SKM-1 (cell line): ENCODE measurements at regions not wholly inside any gene's neighbourhood (a gene's known extent, or its start where the extent isn't known, plus 50 kb on each side); places are given as distances from the start of the nearest gene placed in this dataset.
"Not testable (repeated sequence)": the region's sequence is repeated elsewhere in the genome, so short reads cannot be mapped to it uniquely, and the experiment has no call there.

Experiments used
- DNase-seq: peaks from one replicate; lab custom pipeline; 2025; ENCODE audit not compliant: unreplicated experiment; lab: John Stamatoyannopoulos, UW

DNA sequence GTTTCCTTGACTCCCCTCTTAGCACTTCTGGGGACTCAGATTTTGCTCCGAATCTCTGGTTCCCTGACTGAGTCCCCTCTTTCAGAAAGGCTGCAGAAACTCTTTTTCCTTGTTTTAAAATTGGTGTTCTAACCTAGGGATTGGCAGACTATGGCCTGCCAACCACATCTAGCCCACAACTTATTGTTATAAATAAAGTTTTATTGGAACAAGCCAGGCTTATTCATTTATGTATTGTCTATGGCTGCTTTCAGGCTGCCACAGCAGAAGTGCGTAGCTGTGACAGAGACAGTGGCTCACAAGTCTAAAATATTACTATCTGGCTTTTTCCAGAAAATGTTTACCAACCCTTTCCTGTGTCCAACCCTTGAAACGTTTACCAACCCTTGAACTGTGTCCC, 81.7 kb downstream of the IER5 start:
- DNase-seq: no peak

DNA sequence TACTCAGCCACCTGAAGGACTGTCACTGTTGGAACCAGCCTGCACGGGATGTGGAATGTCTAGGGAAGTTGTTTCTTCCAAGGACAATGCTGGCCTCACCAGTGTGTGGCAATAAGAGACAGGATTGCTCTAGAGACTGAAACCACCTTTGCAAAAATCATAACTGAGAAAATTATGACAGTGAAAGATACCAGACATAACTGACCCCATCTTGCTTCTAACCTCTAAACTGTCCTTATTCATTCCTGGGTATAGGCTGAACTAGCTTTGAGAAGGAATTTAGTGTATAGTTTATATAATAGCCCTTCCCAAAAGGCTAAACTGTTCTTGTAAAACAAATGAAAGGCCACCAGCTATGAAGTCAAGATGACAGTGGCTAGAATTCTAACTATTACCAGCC, 83.6 kb downstream of the IER5 start:
- no peak for DNase-seq

DNA sequence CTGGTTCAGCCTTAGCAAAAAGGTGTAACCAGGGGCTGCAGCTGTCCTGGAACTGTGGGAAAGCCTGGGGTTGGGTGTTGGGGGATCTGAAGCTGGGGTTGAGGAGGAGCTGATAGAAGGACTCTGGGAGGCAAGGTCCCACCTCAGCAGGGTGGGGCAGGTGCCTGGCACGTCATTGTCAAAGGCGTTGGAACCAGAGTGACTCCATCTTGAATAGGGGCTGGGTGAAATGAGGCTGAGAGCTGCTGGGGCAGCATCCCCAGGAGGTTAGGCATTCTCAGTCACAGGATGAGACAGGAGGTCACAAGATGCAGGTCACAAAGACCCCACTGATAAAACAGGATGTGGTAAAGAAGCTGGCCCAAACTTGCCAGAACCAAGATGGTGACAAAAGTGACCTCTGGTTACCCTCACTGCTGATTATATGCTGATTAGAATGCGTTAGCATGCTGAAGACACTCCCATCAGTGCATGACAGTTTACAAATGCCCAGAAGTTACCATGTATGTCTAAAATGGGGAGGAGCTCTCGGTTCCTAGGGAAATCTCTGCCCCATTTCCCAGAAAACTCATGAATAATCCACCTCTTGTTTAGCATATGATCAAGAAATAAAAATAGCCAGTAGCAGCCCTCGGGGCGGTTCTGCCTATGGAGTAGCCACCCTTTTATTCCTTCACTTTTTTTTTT, 85.4 kb downstream of the IER5 start:
- DNase-seq: no peak

DNA sequence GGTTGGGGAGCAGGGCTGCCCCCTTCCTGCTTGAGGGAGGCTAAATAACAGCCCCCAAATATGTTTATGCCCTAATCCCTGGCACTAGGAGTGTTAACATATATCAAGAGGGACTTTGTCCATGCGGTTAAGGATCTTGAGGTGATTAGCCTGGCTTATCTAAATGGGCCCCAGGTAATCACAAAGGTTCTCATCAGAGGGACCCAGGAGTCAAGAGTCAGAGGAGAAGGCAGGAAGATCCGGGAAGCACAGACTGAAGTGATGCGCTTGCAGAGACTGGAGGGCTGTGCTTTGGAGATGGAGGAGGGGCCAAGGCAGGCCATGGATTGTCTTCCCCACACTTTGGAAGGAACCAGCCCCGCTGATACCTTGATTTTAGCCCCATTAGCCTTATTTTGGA, 86.4 kb downstream of the IER5 start:
- no peak for DNase-seq

DNA sequence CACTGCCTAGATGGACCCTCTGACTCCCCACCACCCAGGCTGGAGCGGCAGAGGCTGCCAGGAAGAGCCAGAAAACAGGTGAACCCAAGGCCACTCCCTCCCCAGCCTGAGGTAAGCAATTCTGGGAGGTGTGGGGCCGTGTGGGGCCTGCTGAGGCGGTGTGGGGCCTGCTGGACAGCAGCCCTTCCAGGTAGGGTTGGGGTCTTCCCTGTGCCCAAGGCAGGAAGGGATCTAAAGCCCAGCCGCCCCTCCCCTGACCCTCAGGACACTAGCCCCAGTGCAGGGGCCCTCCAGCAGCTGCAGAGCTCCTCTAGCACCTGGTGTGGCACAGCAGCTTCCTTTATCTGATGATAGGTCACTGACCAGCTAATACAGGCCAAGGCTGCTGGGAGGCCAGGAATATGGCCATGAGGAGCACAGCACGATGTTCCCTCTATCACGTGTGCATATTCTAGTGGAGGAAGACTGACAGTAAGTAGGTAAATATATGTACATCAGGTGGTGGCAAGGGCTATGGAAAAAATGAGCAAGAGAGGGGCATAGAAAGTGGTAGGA, 86.9 kb downstream of the IER5 start:
- no peak for DNase-seq

DNA sequence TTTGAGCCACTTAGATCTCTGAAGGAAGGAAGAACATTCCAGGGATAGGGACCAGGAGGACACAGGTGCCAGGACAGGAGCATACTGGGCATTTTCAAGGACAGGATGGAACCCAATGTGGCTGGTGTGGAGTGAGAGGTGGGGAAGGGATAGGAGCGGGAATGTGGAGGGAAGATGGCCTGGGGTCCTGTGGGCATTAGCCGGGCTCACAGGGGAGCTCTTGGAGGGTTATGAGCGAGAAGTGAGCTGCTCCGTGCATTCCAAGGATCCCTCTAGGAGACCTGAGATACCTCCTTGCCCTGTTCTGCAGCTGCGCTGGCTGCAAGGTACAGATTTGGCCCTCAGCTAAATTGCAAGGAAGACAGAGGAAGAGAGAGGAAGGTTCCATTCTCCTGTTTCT, 87.5 kb downstream of the IER5 start:
- DNase-seq: no peak

DNA sequence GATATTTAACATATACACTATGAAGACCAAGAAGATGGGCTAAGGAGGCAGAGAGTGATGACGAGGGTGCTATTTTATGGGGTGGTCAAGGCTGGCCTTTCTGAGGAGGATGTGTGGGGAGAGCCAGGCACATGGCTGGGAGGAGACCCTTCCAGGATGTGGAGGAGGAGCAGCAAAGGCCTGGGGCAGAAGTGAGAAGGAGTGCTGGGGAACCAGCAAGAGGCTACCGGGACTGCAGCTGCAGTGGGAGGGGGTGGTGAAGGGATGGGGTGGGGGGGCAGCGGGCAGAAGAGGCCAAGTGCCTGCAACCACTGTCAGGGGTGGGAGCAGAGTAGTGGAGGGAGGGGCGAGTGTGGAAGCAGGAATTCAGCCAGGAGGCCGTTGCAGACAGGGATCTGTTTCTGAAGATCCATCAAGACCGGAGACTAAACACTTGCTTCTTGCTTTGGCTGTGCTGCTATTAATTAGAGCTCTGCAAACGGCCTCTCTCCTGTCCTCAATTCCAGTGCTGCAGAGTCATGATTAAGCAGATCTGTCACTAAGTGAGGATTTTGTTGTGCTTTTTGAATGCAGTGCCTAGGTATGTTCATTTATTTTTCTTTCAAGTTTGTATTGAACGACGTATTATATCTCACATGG, 89.9 kb downstream of the IER5 start:
- DNase-seq: no peak

DNA sequence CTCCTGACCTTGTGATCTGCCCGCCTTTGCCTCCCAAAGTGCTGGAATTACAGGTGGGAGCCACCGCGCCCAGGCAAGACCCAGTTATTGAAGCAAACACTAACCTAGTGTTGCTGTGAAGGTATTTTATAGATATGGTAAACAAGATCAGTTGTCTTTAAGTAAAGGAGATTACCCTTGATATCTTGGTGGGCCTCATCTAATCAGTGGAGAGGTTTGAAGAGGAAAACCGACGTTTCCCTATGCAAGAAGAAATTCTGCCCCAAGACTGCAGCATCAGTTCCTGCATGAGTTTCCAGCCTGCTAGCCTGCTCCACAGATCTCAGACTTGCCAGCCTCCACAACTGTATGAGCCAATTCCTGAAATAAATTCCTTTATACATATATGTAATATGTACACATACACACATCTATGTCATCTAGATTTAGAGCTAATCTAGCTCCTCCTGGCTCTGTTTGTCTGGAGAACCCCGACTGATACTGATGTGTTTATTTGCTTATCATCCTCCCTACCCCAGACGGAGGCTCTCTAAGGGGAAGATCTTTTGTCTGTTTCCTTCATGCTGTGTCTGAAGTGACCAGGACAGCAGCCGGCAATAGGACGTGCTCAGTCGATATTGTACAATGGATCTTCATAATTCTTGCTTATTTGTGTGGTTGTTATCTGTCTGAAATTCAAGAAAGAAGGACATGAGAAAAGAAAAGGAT, 90.9 kb downstream of the IER5 start:
- DNase-seq: no peak

DNA sequence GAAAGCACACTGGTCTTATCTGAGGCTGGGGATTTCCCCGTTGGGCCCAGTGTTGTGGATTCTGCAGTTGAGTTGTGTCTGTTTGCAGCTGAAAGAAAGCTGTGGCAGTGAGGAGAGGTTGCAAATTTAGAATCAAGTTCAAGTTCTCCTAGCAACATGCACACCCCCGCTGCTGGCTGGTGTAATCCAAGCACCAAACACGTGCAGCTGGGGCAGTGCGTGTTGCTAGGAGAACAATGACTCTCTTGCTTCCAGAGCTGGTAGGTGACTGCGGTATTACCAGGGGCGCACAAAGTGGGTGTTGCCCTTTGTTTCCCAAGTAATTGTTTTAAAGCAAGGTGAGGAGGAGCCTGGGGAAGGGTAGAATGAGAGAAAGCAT, 91.5 kb downstream of the IER5 start:
- no peak for DNase-seq

DNA sequence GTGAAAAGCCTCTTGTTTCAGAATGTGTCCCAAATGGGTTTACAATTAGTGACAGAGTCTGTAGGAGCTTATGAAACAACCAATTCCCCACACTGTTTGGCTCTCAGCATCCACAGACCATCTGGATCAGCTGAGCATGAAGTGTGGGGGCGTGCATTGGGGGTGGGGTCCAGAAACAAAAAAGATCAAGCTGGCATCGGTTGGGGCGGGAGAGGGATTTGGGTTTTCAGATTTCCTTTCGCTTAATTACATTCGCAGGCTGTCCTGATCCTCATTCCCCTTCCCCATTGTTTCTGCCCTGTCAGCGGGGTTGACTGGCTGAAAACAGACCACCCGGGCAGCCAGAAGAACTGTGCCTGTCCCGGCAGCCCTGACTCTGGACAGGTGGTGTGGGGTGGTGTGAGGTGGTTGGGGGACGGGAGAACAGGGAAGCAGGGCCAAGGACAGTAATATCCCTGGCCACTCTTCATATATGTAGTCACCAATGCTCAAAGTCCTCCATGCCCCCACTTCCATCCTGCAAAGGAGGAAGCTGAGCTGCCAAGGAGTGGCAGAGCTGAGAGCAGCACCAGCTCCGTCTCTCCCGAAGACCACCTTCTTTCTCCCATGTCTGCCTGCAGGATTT, 92.0 kb downstream of the IER5 start:
- no peak for DNase-seq

DNA sequence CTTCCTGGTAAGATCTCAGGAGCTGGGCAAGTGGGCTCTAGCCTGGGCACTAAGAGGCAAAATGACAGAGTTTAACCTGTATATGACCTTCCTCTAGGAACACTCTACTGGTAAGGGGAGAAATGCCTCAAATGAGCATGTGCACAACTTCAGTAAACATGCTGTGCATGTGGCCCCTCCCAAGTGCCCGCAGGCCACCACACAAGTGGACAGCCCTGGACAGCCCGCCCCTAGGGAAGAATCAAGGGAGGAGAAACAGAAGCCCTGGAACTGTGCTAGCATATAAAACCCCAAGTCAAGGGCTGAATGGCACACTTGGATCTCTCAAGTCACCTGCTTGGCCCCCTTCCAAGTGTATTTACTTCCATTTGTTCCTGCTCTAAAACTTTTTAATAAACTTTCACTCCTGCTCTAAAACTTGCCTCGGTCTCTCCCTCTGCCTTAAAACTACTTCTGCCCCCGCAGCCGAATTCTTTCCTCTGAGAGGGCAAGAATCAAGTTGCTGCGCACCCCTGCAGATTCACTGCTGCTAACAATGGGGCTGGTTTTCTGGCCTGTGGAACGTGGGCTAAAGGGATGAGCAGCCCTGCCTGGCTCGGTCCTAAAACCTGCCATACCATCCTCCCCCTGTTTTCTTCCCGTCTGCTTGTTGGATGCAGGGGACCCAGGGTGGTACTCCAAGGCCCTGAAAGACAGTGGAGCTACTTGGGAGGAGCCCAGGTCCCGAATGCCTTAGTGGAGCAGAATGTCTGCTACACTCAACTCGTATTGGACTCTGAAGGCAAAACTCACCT, 93.5 kb downstream of the IER5 start:
- DNase-seq: no peak

DNA sequence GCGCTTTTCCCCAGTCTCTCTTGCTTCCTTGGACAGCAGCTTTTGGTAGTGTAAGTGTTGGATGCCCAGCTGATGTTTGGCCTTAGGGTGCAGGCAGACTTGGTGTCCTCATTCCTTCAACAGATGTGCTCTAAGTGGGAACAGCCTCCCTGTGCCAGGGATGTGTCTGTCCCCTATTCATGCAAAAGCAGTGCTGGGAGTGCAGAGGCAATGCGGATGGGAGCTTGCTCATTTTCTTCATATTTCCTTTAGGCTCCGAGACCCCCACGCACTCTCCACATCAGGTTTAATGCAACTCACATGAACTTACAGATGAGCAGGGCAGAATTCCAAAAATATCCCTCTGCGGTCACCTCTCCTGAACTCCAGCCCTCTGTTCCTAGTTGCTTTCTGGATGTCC, 96.1 kb downstream of the IER5 start:
- no peak for DNase-seq

DNA sequence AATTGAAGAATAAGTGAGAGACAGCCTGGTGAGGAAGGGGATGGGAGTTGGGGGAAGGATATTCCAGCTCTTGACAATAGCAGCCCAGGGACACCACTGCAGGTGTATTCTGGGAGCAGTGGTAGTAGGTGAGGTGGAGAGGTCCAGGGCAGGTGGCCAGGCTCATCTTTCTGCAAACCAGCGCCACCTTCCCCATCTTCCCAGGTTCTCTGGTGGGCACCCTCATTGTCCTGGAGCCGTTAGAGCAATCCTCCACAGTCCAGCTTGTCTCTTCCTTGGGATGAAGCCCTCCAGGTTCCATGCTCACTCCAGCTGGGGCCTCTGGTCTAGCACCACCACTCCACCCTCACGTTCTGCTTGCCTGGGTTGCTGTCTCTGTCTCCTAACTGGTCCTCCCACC, 97.0 kb downstream of the IER5 start:
- no peak for DNase-seq

DNA sequence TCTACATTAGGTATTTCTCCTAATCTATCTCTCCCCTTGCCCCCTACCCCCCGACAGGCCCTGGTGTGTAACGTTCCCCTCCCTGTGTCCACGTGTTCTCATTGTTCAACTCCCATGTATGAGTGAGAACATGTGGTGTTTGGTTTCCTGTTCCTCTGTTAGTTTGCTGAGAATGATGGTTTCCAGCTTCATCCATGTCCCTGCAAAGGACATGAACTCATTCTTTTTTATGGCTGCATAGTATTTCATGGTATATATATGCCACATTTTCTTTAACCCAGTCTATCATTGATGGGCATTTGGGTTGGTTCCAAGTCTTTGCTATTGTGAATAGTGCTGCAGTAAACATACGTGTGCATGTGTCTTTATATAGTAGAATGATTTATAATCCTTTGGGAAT, 97.6 kb downstream of the IER5 start:
- DNase-seq: not testable (repeated sequence)

DNA sequence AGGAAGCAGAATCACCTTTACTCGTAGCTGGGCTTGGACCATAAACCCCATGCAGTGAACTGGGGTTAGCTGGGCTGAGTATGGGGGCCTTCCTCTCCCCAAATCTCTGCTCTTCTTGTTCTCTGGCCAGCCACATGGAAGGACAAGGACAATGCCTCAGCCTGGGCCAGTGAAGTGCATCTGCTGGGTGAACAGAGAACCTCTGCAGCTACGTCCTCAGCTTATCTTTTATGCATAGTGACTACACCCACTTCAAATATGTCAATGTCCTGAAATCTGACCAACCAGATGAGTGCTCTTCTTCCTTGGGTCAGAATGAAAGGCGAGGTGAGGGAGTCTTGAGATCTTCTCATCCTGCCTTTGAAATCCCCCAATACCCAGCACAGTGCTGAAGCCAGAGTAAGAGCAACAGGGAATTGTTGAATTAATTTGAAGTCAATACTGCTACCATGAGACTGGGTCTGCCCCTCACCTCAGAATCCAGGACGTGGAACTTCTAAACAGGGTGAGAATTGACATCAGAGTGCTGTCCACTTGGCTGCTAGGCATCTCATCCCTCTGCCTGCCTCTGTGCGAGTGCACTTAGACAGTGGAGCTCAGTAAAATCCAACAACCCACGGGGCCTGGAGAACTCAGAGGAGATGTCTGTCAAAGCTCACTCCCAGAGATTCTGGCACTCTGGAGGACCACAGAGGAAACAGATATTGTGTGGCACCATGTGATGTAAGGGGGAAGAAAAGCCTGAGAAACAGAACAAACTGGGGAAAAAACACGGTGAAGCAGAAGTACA, 99.0 kb downstream of the IER5 start:
- no peak for DNase-seq

DNA sequence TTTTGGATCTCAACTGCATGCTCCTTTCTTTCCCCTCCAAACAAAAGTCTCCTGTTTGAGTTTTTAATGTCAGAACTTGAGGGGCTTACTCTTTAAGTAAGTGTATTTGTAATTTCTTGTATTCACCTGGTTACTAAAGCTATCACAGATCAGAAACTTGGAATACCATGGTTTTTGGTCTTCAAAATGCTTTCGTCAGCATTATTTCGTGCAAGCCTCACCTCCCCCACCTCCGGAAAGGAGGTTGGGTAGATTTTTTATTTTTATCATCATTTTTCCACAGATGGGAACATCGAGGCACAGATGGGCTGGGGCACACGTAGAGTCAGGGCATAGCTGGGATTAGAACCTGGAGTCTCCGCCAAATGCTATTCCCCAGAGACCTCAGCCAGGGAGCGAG, 100.7 kb downstream of the IER5 start:
- no peak for DNase-seq

DNA sequence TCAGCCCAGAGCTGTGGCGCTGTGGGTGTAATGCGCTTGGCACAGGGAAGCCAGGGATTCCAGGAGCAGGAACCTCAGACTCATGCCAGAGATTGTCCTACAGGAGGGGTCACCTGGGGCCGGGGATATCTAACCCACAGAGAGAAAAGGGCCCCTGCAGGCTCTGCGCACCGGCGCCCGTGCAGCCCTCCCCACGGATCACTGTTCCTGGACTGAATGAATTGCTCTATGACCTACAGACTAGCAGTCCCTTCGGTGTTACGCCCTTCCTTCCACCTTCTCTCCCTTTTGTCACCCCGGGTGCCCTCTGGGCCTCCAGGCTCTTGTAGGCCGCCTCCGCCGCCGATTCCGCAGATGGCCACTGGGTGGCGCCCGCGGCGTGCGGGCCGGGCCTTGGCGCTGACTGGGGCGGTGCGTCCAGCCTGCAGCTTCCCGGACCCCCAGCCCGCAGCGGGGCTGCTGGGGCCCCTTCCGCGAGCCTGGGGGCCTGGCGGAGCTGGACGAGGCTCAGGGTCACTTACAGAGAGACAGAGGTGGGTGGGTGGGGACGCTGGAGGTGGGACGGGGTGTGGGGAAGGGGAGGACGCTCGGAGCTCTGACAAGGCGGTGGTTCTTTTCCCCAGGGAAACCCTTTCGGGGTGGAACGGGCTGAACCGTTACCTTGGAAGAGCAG, 101.3 kb downstream of the IER5 start:
- DNase-seq: peak; percentile 61

DNA sequence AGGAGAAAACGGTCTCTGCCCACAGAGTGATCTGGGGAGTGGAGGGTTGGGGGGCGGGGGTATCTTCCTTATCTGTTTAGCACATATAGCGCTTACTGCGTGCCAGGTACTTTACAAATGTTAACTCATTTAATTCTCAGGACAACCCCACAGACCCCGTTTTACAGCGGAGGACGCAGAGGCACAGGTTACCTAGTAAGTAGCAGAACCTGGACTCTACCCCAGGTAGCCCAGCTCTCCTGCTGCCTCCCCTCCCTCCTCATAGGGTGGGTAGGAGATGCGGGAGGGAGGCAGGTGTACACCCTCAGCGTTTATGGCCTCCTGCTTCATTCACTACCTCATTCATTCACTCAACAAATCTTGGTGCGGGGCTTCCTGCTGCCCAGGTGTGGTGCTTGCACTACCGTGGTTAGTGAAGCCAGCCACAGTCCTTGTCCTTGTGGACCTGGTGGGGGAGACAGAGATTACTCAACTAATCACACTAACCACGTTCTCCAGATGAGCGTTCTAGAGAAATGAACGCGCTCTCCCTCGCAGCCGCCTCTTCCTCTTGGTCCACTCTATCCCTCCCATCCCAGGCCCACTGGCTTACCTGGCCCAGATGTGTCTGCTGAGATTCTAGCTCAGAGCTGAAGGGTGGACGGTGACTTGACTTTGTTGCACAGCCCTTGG, 102.0 kb downstream of the IER5 start:
- no peak for DNase-seq

DNA sequence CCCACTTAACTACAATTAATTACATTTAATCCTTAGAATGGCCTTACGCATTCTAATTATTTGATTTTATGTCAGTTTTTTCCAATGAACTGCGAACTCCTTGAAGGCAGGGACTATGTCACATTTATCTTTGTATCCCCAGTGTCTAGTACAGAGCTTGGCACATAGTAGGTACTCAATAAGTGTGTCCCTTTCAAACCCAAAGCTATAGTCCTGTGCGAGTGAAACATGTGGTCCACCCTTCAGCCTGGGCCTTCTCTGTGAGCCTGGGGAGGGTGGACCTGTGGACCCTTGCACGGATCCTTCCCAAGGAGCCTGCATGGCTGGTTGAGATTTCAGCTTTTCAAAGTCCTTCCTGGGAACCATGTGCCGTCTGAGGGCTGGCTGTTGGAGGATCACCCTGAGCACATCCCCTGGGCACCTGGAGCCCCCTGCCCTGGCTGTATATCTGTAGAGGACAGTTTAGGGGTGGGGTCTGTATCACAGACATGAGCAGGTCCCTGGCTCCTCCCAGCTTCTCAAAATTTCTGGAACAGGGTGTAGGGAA, 103.1 kb downstream of the IER5 start:
- no peak for DNase-seq
